H9 (cell line): ENCODE measurements at regions not wholly inside any gene's neighbourhood (a gene's known extent, or its start where the extent isn't known, plus 50 kb on each side); places are given as distances from the start of the nearest gene placed in this dataset.

Source experiments
- DNase-seq: peaks from one replicate; pipeline ENCODE4 v3.0.0-alpha.2; 2017
- H2AFZ ChIP-seq: one replicate; pipeline ENCODE4 v1.6.1; 2013; ENCODE audit warnings: mild to moderate bottlenecking, low read length, control low read depth, moderate library complexity
- H2AK5ac ChIP-seq: 2 replicates; pipeline ENCODE4 v1.6.1; 2013; ENCODE audit warnings: low read length, control low read depth, mixed read lengths; ENCODE audit not compliant: insufficient read length
- H2BK120ac ChIP-seq: one replicate; pipeline ENCODE4 v1.6.1; 2013; ENCODE audit warnings: low read depth, mild to moderate bottlenecking, low read length, control low read depth, inconsistent platforms; ENCODE audit not compliant: poor library complexity, severe bottlenecking
- H2BK12ac ChIP-seq: 2 replicates; pipeline ENCODE4 v1.6.1; 2013; ENCODE audit warnings: low read length, control low read depth, mixed read lengths, low read depth; ENCODE audit not compliant: insufficient read length
- H2BK15ac ChIP-seq: 2 replicates; pipeline ENCODE4 v1.6.1; 2013; ENCODE audit warnings: low read depth, low read length, control low read depth
- H2BK20ac ChIP-seq: one replicate; pipeline ENCODE4 v1.6.1; 2013; ENCODE audit warnings: low read depth, mild to moderate bottlenecking, low read length, control low read depth, inconsistent platforms; ENCODE audit not compliant: poor library complexity, severe bottlenecking
- H2BK5ac ChIP-seq: 2 replicates; pipeline ENCODE4 v1.6.1; 2013; ENCODE audit warnings: low read length, control low read depth, mixed read lengths; ENCODE audit not compliant: insufficient read length
- H3K14ac ChIP-seq: 2 replicates; pipeline ENCODE4 v1.6.1; 2013; ENCODE audit warnings: low read length, control low read depth; ENCODE audit not compliant: insufficient read depth
- H3K18ac ChIP-seq: 2 replicates; pipeline ENCODE4 v1.6.1; 2013; ENCODE audit warnings: low read depth, mild to moderate bottlenecking, mixed read lengths, low read length, control low read depth; ENCODE audit not compliant: insufficient read length
- H3K23ac ChIP-seq: 2 replicates; pipeline ENCODE4 v1.6.1; 2013; ENCODE audit warnings: low read length, control low read depth, mixed read lengths, low read depth; ENCODE audit not compliant: insufficient read length
- H3K23me2 ChIP-seq: 2 replicates; pipeline ENCODE4 v1.6.1; 2013; ENCODE audit warnings: low read depth, mild to moderate bottlenecking, mixed read lengths, low read length, control low read depth; ENCODE audit not compliant: insufficient read length, poor library complexity, severe bottlenecking
- H3K27ac ChIP-seq: 2 replicates; pipeline ENCODE4 v1.5.1; 2013; ENCODE audit warnings: low read length, control low read depth, mixed read lengths, low read depth; ENCODE audit not compliant: insufficient read length
- H3K27me3 ChIP-seq: 2 replicates; pipeline ENCODE4 v1.6.1; 2013; ENCODE audit warnings: low read length, control low read depth, inconsistent platforms; ENCODE audit not compliant: insufficient read depth
- H3K4ac ChIP-seq: 2 replicates; pipeline ENCODE4 v1.6.1; 2013; ENCODE audit warnings: low read depth, mild to moderate bottlenecking, control low read depth, inconsistent platforms, low read length, moderate library complexity
- H3K4me1 ChIP-seq: 2 replicates; pipeline ENCODE4 v1.6.1; 2013; ENCODE audit warnings: low read length, control low read depth, inconsistent platforms; ENCODE audit not compliant: insufficient read depth
- H3K4me2 ChIP-seq: 2 replicates; pipeline ENCODE4 v1.6.1; 2013; ENCODE audit warnings: low read length, control low read depth, mixed read lengths; ENCODE audit not compliant: insufficient read length, insufficient read depth
- H3K56ac ChIP-seq: 2 replicates; pipeline ENCODE4 v1.6.1; 2013; ENCODE audit warnings: low read depth, mild to moderate bottlenecking, mixed read lengths, low read length, control low read depth; ENCODE audit not compliant: insufficient read length
- H3K79me1 ChIP-seq: 2 replicates; pipeline ENCODE4 v1.6.1; 2013; ENCODE audit warnings: low read depth, mild to moderate bottlenecking, moderate library complexity, low read length, control low read depth, inconsistent platforms; ENCODE audit not compliant: insufficient read depth, poor library complexity, severe bottlenecking
- H3K79me2 ChIP-seq: 2 replicates; pipeline ENCODE4 v1.6.1; 2013; ENCODE audit warnings: low read length, control low read depth, inconsistent platforms; ENCODE audit not compliant: insufficient read depth
- H3K9ac ChIP-seq: 2 replicates; pipeline ENCODE4 v1.6.1; 2013; ENCODE audit warnings: low read length, control low read depth, mixed read lengths; ENCODE audit not compliant: insufficient read length; ENCODE audit errors: extremely low read depth
- H3K9me3 ChIP-seq: one replicate; pipeline ENCODE4 v1.6.1; 2013; ENCODE audit warnings: low read depth, low read length, inconsistent platforms; ENCODE audit not compliant: control insufficient read depth
- H3T11ph ChIP-seq: one replicate; pipeline ENCODE4 v1.6.1; 2013; ENCODE audit warnings: mild to moderate bottlenecking, low read length, control low read depth, inconsistent platforms
- H4K20me1 ChIP-seq: one replicate; pipeline ENCODE4 v1.6.1; 2013; ENCODE audit not compliant: control insufficient read depth, insufficient read length, insufficient read depth
- H4K5ac ChIP-seq: 2 replicates; pipeline ENCODE4 v1.6.1; 2013; ENCODE audit warnings: low read depth, mild to moderate bottlenecking, mixed read lengths, low read length, control low read depth; ENCODE audit not compliant: insufficient read length
- H4K8ac ChIP-seq: replicated peaks from 2 replicates; pipeline ENCODE4 v1.6.1; 2013; ENCODE audit warnings: low read length, control low read depth, mixed read lengths, low read depth; ENCODE audit not compliant: insufficient read length
- H4K91ac ChIP-seq: 2 replicates; pipeline ENCODE4 v1.6.1; 2013; ENCODE audit warnings: low read depth, mild to moderate bottlenecking, moderate library complexity, mixed read lengths, low read length, control low read depth; ENCODE audit not compliant: insufficient read length
- H3K27ac Mint-ChIP-seq, 3 experiments: 2 replicates in 2 of 3; 3 replicates in 1 of 3; pipeline ENCODE4 v1.8.0; 2020 to 2021; ENCODE audit warnings: mixed read lengths in 3 of 3, mild to moderate bottlenecking in 1 of 3, moderate library complexity in 1 of 3
- H3K27me3 Mint-ChIP-seq: 2 replicates; pipeline ENCODE4 v1.8.0; 2021; ENCODE audit warnings: low read depth, mild to moderate bottlenecking, moderate library complexity, mixed read lengths
- H3K36me3 Mint-ChIP-seq, 3 experiments: 2 replicates in 2 of 3; 3 replicates in 1 of 3; pipeline ENCODE4 v1.8.0; 2020 to 2021; ENCODE audit warnings: low read depth in 3 of 3, mixed read lengths in 3 of 3; ENCODE audit not compliant: insufficient read depth in 1 of 3
- H3K4me1 Mint-ChIP-seq, 2 experiments: 2 replicates each; pipeline ENCODE4 v1.8.0; 2020; ENCODE audit warnings: mixed read lengths in 2 of 2
- H3K4me3 Mint-ChIP-seq, 2 experiments: 2 replicates in 1 of 2; 3 replicates in 1 of 2; pipeline ENCODE4 v1.8.0; 2020 to 2021; ENCODE audit warnings: mild to moderate bottlenecking in 2 of 2, mixed read lengths in 2 of 2, moderate library complexity in 1 of 2
- H3K9me3 Mint-ChIP-seq, 2 experiments: 2 replicates in 1 of 2; 3 replicates in 1 of 2; pipeline ENCODE4 v1.8.0; 2020; ENCODE audit warnings: mild to moderate bottlenecking in 2 of 2, mixed read lengths in 2 of 2, moderate library complexity in 1 of 2
- WGBS: extraction: QIAGEN DNeasy Blood & Tissue Kit; methylation state at CpG from one replicate; pipeline ENCODE4 v1.1.7; 2013; ENCODE audit warnings: missing lambda C conversion rate, low lambda C conversion rate, mixed read lengths; ENCODE audit not compliant: insufficient read length; ENCODE audit errors: extremely low coverage; 5-methylcytosine and 5-hydroxymethylcytosine counted together
- TF ChIP-seq, protein P1 (sequence below): fragments of 200-600 bp; sonication (generic); conservative IDR thresholded peaks from 3 replicates; pipeline ENCODE4 v1.8.0; 2021; ENCODE audit warnings: antibody characterized with exemption, mild to moderate bottlenecking

DNA sequence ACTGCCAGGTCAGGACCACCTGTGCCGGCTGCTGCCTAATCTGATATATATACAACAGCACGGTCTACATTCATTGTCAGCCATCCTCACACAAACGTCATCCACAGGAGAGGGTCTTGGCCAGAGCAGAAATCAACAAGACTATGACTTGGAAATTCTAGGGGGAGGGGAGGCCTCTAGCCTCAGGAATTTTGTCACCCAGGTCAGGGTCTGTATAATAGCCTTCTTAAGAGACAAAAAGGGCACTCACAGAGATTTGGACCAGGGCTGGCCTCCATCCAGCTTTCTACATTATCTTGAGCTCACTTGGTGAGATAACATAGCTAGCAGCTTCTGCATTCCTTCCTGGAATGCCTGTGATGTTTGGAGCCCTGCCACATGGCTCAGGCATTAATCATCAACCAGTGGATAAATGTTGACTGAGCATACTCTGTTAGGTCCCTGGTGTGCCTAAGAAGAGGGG, 50.4 kb upstream of the CTIF start:
- H2AK5ac ChIP-seq, result no peak overlapping the region
- Mint-ChIP-seq H3K4me3 (no peak overlapping the region), H3K27me3 (peaks cover 2% of the 10 kb centered on the region; the same call in 1 of the 2 replicates), H3K4me1 (peaks cover 1 to 2% of the 10 kb centered on the region in 2 experiments; a peak in 1 of 4 replicates), H3K27ac (no peak overlapping the region), H3K36me3 (no peaks in the 10 kb centered on the region), H3K9me3 (no peaks in the 10 kb centered on the region; a peak in 1 of 5 replicates)
- H3K79me2 ChIP-seq, result no peaks in the 10 kb centered on the region
- H3K18ac ChIP-seq, result no peak overlapping the region
- no peak overlapping the region for H4K91ac ChIP-seq
- H3K23ac ChIP-seq, result no peak overlapping the region
- H2BK20ac ChIP-seq, result no peak overlapping the region
- H3K9ac ChIP-seq, result no peak overlapping the region
- H3K27ac ChIP-seq, result no peak overlapping the region
- no peak overlapping the region for H2BK15ac ChIP-seq
- H3K9me3 ChIP-seq, result no peaks in the 10 kb centered on the region
- H4K5ac ChIP-seq, result no peak overlapping the region
- H3K4ac ChIP-seq, result no peak overlapping the region
- H3K27me3 ChIP-seq, result no peaks in the 10 kb centered on the region
- TF ChIP-seq, protein P1, sequence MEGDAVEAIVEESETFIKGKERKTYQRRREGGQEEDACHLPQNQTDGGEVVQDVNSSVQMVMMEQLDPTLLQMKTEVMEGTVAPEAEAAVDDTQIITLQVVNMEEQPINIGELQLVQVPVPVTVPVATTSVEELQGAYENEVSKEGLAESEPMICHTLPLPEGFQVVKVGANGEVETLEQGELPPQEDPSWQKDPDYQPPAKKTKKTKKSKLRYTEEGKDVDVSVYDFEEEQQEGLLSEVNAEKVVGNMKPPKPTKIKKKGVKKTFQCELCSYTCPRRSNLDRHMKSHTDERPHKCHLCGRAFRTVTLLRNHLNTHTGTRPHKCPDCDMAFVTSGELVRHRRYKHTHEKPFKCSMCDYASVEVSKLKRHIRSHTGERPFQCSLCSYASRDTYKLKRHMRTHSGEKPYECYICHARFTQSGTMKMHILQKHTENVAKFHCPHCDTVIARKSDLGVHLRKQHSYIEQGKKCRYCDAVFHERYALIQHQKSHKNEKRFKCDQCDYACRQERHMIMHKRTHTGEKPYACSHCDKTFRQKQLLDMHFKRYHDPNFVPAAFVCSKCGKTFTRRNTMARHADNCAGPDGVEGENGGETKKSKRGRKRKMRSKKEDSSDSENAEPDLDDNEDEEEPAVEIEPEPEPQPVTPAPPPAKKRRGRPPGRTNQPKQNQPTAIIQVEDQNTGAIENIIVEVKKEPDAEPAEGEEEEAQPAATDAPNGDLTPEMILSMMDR, result no peak
- H3K4me2 ChIP-seq, result no peak overlapping the region
- H3K56ac ChIP-seq, result no peak overlapping the region
- no peaks in the 10 kb centered on the region for H4K20me1 ChIP-seq
- H2BK5ac ChIP-seq, result no peak overlapping the region
- H3K4me1 ChIP-seq, result no peaks in the 10 kb centered on the region
- H3K23me2 ChIP-seq, result no peaks in the 10 kb centered on the region
- no peak overlapping the region for H2BK12ac ChIP-seq
- no peak overlapping the region for H2BK120ac ChIP-seq
- H4K8ac ChIP-seq, result no peak overlapping the region
- WGBS, result no CpG with 5 or more reads among the region's 3 CpGs
- no peak overlapping the region for H3T11ph ChIP-seq
- H2AFZ ChIP-seq, result no peak overlapping the region
- no peaks in the 10 kb centered on the region for H3K79me1 ChIP-seq
- no peak overlapping the region for H3K14ac ChIP-seq
- no peak for DNase-seq
